Lower leg skin (tissue), 4 donors: ENCODE measurements at regions not wholly inside any gene's neighbourhood (a gene's known extent, or its start where the extent isn't known, plus 50 kb on each side); places are given as distances from the start of the nearest gene placed in this dataset.

Source experiments
- DNase-seq, 2 donors: peaks; one replicate each; pipeline ENCODE4 v3.0.0-alpha.2; 2019; ENCODE audit warnings: low spot score in 2 of 2
- H3K4me3 ChIP-seq: fragments of 200-600 bp; sonication (generic); 2 replicates; pipeline ENCODE4 v1.5.1; 2017; ENCODE audit warnings: mild to moderate bottlenecking, low read depth; ENCODE audit not compliant: poor library complexity, severe bottlenecking
- CTCF ChIP-seq, 3 donors: fragments of 450-650 bp; IDR thresholded peaks; one replicate each; pipeline ENCODE4 v1.5.1; 2016; ENCODE audit warnings: antibody characterized with exemption in 3 of 3, mild to moderate bottlenecking in 3 of 3, moderate library complexity in 2 of 3
- POLR2A ChIP-seq, 2 donors: fragments of 450-650 bp; IDR thresholded peaks; one replicate each; pipeline ENCODE4 v1.6.1; 2016 to 2017; ENCODE audit warnings: antibody characterized with exemption in 2 of 2, mild to moderate bottlenecking in 1 of 2, moderate library complexity in 1 of 2
- WGBS, 2 donors: methylation state at CpG; one replicate each; pipeline ENCODE4 v1.1.5; 2018; 5-methylcytosine and 5-hydroxymethylcytosine counted together
- intact Hi-C: fragments of 100-400 bp; cut with DNase I; formaldehyde crosslinking; loops from one replicate; pipeline ENCODE4 v1.15.0; 2023; ENCODE audit warnings: low total_unique reads

- no peak overlapping the region for H3K4me3 ChIP-seq
- intact Hi-C loops, result no loop called here
- WGBS, 2 donors, result 77 to 85% methylated on average over 9 of the region's 9 CpGs
- TF ChIP-seq POLR2A (IDR thresholded peaks at IDR 0.05) (no peak), CTCF (IDR thresholded peaks at IDR 0.05) (no peak)
- DNase-seq, result no peak
Measured at GRCh38 chr3:187520027-187520945, 149.9 kb downstream of the SST start.

- H3K4me3 ChIP-seq, result no peak overlapping the region
- TF ChIP-seq POLR2A (IDR thresholded peaks at IDR 0.05) (no peak), CTCF (IDR thresholded peaks at IDR 0.05) (no peak)
- DNase-seq, result no peak
- intact Hi-C loops, result no loop called here
- WGBS, 2 donors, result 66 to 70% methylated on average over 9 of the region's 9 CpGs
Measured at GRCh38 chr3:187519428-187519890, 150.7 kb downstream of the SST start.

GRCh38 chr3:187518616-187519015 lies 150.4 kb downstream of the RTP4 start:
- no peak for DNase-seq
- TF ChIP-seq POLR2A (IDR thresholded peaks at IDR 0.05) (no peak), CTCF (IDR thresholded peaks at IDR 0.05) (no peak)
- H3K4me3 ChIP-seq, result no peak overlapping the region
- intact Hi-C loops, result no loop called here
- 78 to 80% methylated on average over 3 of the region's 3 CpGs for WGBS, 2 donors

- TF ChIP-seq CTCF (IDR thresholded peaks at IDR 0.05) (no peak), POLR2A (IDR thresholded peaks at IDR 0.05) (no peak)
- WGBS, 2 donors, result 34 to 64% methylated on average over 2 of the region's 2 CpGs
- DNase-seq, result no peak
- intact Hi-C loops, result no loop called here
- H3K4me3 ChIP-seq, result no peak overlapping the region
Measured at GRCh38 chr3:187518207-187518606, 150.0 kb downstream of the RTP4 start.

- WGBS, 2 donors, result 76 to 85% methylated on average over 8 of the region's 8 CpGs
- no peak for DNase-seq
- TF ChIP-seq CTCF (IDR thresholded peaks at IDR 0.05), result no peak
- TF ChIP-seq POLR2A (IDR thresholded peaks at IDR 0.05), result no peak
- intact Hi-C loops, result no loop called here
- no peak overlapping the region for H3K4me3 ChIP-seq
Measured at GRCh38 chr3:187516446-187517185, 148.4 kb downstream of the RTP4 start.
